ENCODE measurements at regions not wholly inside any gene's neighbourhood (a gene's known extent, or its start where the extent isn't known, plus 50 kb on each side); places are given as distances from the start of the nearest gene placed in this dataset.

- no peaks in the 10 kb centered on the region for H3K27me3 Mint-ChIP-seq (ENCODE audit: unreplicated experiment)
- no peak overlapping the region for H3K4me3 Mint-ChIP-seq (ENCODE audit: unreplicated experiment)
- TF ChIP-seq, protein P1, sequence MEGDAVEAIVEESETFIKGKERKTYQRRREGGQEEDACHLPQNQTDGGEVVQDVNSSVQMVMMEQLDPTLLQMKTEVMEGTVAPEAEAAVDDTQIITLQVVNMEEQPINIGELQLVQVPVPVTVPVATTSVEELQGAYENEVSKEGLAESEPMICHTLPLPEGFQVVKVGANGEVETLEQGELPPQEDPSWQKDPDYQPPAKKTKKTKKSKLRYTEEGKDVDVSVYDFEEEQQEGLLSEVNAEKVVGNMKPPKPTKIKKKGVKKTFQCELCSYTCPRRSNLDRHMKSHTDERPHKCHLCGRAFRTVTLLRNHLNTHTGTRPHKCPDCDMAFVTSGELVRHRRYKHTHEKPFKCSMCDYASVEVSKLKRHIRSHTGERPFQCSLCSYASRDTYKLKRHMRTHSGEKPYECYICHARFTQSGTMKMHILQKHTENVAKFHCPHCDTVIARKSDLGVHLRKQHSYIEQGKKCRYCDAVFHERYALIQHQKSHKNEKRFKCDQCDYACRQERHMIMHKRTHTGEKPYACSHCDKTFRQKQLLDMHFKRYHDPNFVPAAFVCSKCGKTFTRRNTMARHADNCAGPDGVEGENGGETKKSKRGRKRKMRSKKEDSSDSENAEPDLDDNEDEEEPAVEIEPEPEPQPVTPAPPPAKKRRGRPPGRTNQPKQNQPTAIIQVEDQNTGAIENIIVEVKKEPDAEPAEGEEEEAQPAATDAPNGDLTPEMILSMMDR (IDR thresholded peaks at IDR 0.05), result no peak
- H3K4me1 Mint-ChIP-seq (ENCODE audit: unreplicated experiment), result peaks cover 2% of the 10 kb centered on the region
- no peaks in the 10 kb centered on the region for H3K9me3 Mint-ChIP-seq (ENCODE audit: unreplicated experiment)
- no peaks in the 10 kb centered on the region for H3K36me3 Mint-ChIP-seq (ENCODE audit: unreplicated experiment)
- H3K27ac Mint-ChIP-seq (ENCODE audit: unreplicated experiment), result no peak overlapping the region
- DNase-seq (ENCODE audit: extremely low spot score, unreplicated experiment), result no peak
Measured at GRCh38 chr6:48486373-48486772, 375.4 kb upstream of the PTCHD4 start.

DNA sequence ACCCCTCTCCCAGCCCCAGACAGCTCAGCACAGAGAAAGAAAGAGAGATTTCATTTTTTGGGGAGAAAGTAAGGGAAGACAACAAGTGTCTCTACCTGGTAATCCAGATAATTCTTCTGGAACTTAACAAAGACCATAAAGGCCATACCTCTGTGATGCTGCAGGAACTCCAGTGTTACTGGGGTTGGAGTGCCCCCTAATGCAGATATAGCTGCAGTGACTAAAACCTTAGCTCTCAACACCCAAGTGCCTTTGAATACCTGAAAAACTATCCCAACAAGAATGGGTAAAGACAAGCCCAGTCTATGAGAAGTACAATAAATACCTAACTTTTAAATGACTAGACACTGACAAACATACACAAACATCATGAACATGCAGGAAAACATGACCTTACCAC lies 365.3 kb upstream of the PTCHD4 start:
- DNase-seq (ENCODE audit: extremely low spot score, unreplicated experiment), result no peak
- Mint-ChIP-seq H3K36me3 (ENCODE audit: unreplicated experiment) (no peaks in the 10 kb centered on the region), H3K27ac (ENCODE audit: unreplicated experiment) (no peak overlapping the region), H3K4me1 (ENCODE audit: unreplicated experiment) (no peaks in the 10 kb centered on the region), H3K9me3 (ENCODE audit: unreplicated experiment) (peaks cover 5% of the 10 kb centered on the region), H3K4me3 (ENCODE audit: unreplicated experiment) (no peak overlapping the region), H3K27me3 (ENCODE audit: unreplicated experiment) (peaks cover 2% of the 10 kb centered on the region)
- TF ChIP-seq, protein P1 (IDR thresholded peaks at IDR 0.05), result peak; percentile 37

DNA sequence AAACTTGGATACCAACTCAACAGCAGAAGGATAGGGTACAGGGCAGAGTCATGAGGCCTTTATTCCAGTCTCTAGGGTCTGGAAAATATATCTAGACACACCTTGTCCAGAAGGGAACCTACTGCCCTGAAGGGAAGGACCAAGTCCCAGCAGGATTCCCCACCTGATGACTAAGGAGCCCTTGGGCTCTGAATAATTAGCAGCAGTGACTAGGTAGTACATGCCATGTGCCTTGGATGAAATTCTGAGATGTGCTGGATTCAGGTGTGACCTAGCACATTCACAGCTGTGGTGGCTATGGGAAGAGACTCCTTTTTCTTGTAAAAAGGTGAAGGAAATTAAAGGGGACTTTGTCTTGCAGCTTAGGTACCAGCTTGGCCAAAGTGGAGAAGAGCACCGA lies 364.3 kb upstream of the PTCHD4 start:
- no peak for DNase-seq (ENCODE audit: extremely low spot score, unreplicated experiment)
- Mint-ChIP-seq H3K4me3 (ENCODE audit: unreplicated experiment) (no peak overlapping the region), H3K27me3 (ENCODE audit: unreplicated experiment) (peaks cover 2% of the 10 kb centered on the region), H3K27ac (ENCODE audit: unreplicated experiment) (no peak overlapping the region), H3K36me3 (ENCODE audit: unreplicated experiment) (no peaks in the 10 kb centered on the region), H3K9me3 (ENCODE audit: unreplicated experiment) (peaks cover 5% of the 10 kb centered on the region), H3K4me1 (ENCODE audit: unreplicated experiment) (no peaks in the 10 kb centered on the region)
- TF ChIP-seq, protein P1 (IDR thresholded peaks at IDR 0.05), result no peak

DNA sequence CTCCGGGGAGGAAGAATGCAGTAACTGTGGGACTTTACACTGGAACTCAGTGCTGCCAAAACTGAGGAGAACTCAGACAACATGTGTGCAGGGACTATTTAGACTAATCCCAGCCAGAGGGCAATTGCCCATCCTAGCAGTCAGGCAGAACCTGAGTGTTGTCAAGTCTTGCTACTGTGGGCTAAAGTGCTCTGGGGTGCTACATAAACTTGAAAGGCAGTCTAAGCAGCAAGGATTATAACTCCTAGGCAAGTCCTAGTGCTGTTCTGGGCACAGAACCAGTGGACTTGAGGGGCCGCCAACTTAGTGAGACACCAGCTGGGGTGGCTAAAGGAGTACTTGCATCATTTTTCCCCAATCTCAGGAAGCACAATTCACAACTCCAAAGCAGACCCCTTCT lies 363.8 kb upstream of the PTCHD4 start:
- no peaks in the 10 kb centered on the region for H3K4me1 Mint-ChIP-seq (ENCODE audit: unreplicated experiment)
- H3K27ac Mint-ChIP-seq (ENCODE audit: unreplicated experiment), result no peak overlapping the region
- DNase-seq (ENCODE audit: extremely low spot score, unreplicated experiment), result no peak
- H3K9me3 Mint-ChIP-seq (ENCODE audit: unreplicated experiment), result peaks cover 5% of the 10 kb centered on the region
- no peak overlapping the region for H3K4me3 Mint-ChIP-seq (ENCODE audit: unreplicated experiment)
- H3K27me3 Mint-ChIP-seq (ENCODE audit: unreplicated experiment), result peaks cover 2% of the 10 kb centered on the region
- H3K36me3 Mint-ChIP-seq (ENCODE audit: unreplicated experiment), result no peaks in the 10 kb centered on the region
- TF ChIP-seq, protein P1 (IDR thresholded peaks at IDR 0.05), result no peak

GRCh38 chr6:48474136-48474535 lies 363.1 kb upstream of the PTCHD4 start:
- H3K27me3 Mint-ChIP-seq (ENCODE audit: unreplicated experiment), result peaks cover 2% of the 10 kb centered on the region
- H3K4me1 Mint-ChIP-seq (ENCODE audit: unreplicated experiment), result no peaks in the 10 kb centered on the region
- DNase-seq (ENCODE audit: extremely low spot score, unreplicated experiment), result no peak
- peaks cover 5% of the 10 kb centered on the region for H3K9me3 Mint-ChIP-seq (ENCODE audit: unreplicated experiment)
- TF ChIP-seq, protein P1 (IDR thresholded peaks at IDR 0.05), result no peak
- H3K36me3 Mint-ChIP-seq (ENCODE audit: unreplicated experiment), result no peaks in the 10 kb centered on the region
- no peak overlapping the region for H3K4me3 Mint-ChIP-seq (ENCODE audit: unreplicated experiment)
- H3K27ac Mint-ChIP-seq (ENCODE audit: unreplicated experiment), result no peak overlapping the region
